Mesodermal cell (in vitro differentiated cells): ENCODE measurements at regions not wholly inside any gene's neighbourhood (a gene's known extent, or its start where the extent isn't known, plus 50 kb on each side); places are given as distances from the start of the nearest gene placed in this dataset.
"Not testable (repeated sequence)": the region's sequence is repeated elsewhere in the genome, so short reads cannot be mapped to it uniquely, and the experiment has no call there.

Source experiments
- H3K27ac ChIP-seq: 2 replicates; pipeline ENCODE4 v1.7.0; 2013; ENCODE audit warnings: mild to moderate bottlenecking, low read depth, low read length, moderate library complexity; ENCODE audit not compliant: severe bottlenecking
- H3K36me3 ChIP-seq: 2 replicates; pipeline ENCODE4 v1.7.1; 2013; ENCODE audit warnings: mild to moderate bottlenecking, low read length, moderate library complexity; ENCODE audit not compliant: control insufficient read depth, insufficient read depth
- H3K4me1 ChIP-seq: one replicate; pipeline ENCODE4 v1.7.1; 2013; ENCODE audit warnings: mild to moderate bottlenecking, low read length; ENCODE audit not compliant: insufficient read depth, control insufficient read depth, poor library complexity, severe bottlenecking
- H3K4me3 ChIP-seq: 2 replicates; pipeline ENCODE4 v1.7.0; 2013; ENCODE audit warnings: low read length, control low read depth, mild to moderate bottlenecking; ENCODE audit not compliant: insufficient read depth, poor library complexity, severe bottlenecking; ENCODE audit errors: extremely low read depth
- H3K9me3 ChIP-seq: 2 replicates; pipeline ENCODE4 v1.7.1; 2013; ENCODE audit warnings: mild to moderate bottlenecking, low read length, moderate library complexity; ENCODE audit not compliant: control insufficient read depth
- WGBS, 2 experiments: methylation state at CpG; one replicate each; pipeline ENCODE4 v1.1.5; 2013; ENCODE audit warnings: missing lambda C conversion rate in 2 of 2; ENCODE audit not compliant: insufficient coverage in 2 of 2; 5-methylcytosine and 5-hydroxymethylcytosine counted together

GRCh38 chr10:129187331-129187730, 279.7 kb upstream of the MGMT start:
- H3K36me3 ChIP-seq: no peaks in the 10 kb centered on the region
- no peak overlapping the region for H3K27ac ChIP-seq
- WGBS, 2 experiments: 0% methylated on average over 1 of the region's 2 CpGs
- no peak overlapping the region for H3K4me3 ChIP-seq
- no peaks in the 10 kb centered on the region for H3K4me1 ChIP-seq
- no peaks in the 10 kb centered on the region for H3K9me3 ChIP-seq

GRCh38 chr10:129191797-129192196, 275.2 kb upstream of the MGMT start:
- H3K36me3 ChIP-seq: no peaks in the 10 kb centered on the region
- 88 to 95% methylated on average over 4 of the region's 4 CpGs for WGBS, 2 experiments
- H3K4me3 ChIP-seq: no peak overlapping the region
- H3K4me1 ChIP-seq: peaks cover 4% of the 10 kb centered on the region
- no peaks in the 10 kb centered on the region for H3K9me3 ChIP-seq
- H3K27ac ChIP-seq: no peak overlapping the region

- Histone ChIP-seq H3K4me1 (peaks cover 4% of the 10 kb centered on the region), H3K27ac (no peak overlapping the region), H3K9me3 (no peaks in the 10 kb centered on the region), H3K36me3 (no peaks in the 10 kb centered on the region), H3K4me3 (no peak overlapping the region)
- WGBS, 2 experiments: 71 to 82% methylated on average over 8 to 9 of the region's 11 CpGs
These were observed 274.5 kb upstream of the MGMT start for GRCh38 chr10:129192344-129193128.

GRCh38 chr10:129193148-129193547, 273.9 kb upstream of the MGMT start:
- Histone ChIP-seq H3K4me3 (no peak overlapping the region), H3K9me3 (no peaks in the 10 kb centered on the region), H3K27ac (no peak overlapping the region), H3K36me3 (no peaks in the 10 kb centered on the region), H3K4me1 (peaks cover 4% of the 10 kb centered on the region)
- WGBS, 2 experiments: 65 to 68% methylated on average over 9 to 11 of the region's 12 CpGs

- Histone ChIP-seq H3K4me3 (no peak overlapping the region), H3K9me3 (no peaks in the 10 kb centered on the region), H3K27ac (no peak overlapping the region), H3K4me1 (peaks cover 4% of the 10 kb centered on the region), H3K36me3 (no peaks in the 10 kb centered on the region)
- 93 to 94% methylated on average over 2 to 3 of the region's 3 CpGs for WGBS, 2 experiments
These were observed 272.7 kb upstream of the MGMT start for GRCh38 chr10:129194181-129194870.

- H3K27ac ChIP-seq: no peak overlapping the region
- WGBS, 2 experiments: 44 to 50% methylated on average over 2 of the region's 2 CpGs
These were observed 267.2 kb upstream of the MGMT start for GRCh38 chr10:129199826-129200225.

GRCh38 chr10:129203819-129204218, 263.2 kb upstream of the MGMT start:
- 76 to 88% methylated on average over 3 to 4 of the region's 5 CpGs for WGBS, 2 experiments
- Histone ChIP-seq H3K36me3 (no peaks in the 10 kb centered on the region), H3K27ac (no peak overlapping the region), H3K9me3 (no peaks in the 10 kb centered on the region), H3K4me3 (no peak overlapping the region), H3K4me1 (no peaks in the 10 kb centered on the region)

More at GRCh38 chr10:129199826-129200225, 267.2 kb upstream of the MGMT start:
- Histone ChIP-seq H3K36me3 (no peaks in the 10 kb centered on the region), H3K9me3 (no peaks in the 10 kb centered on the region), H3K4me3 (no peak overlapping the region), H3K4me1 (no peaks in the 10 kb centered on the region)

- WGBS, 2 experiments: 95 to 97% methylated on average over 19 of the region's 19 CpGs
These were observed 259.7 kb upstream of the MGMT start for GRCh38 chr10:129207297-129207696.

GRCh38 chr10:129210876-129211275, 256.2 kb upstream of the MGMT start:
- 74 to 78% methylated on average over 4 of the region's 5 CpGs for WGBS, 2 experiments
- no peak overlapping the region for H3K27ac ChIP-seq
- H3K36me3 ChIP-seq: no peaks in the 10 kb centered on the region
- no peaks in the 10 kb centered on the region for H3K9me3 ChIP-seq
- no peak overlapping the region for H3K4me3 ChIP-seq
- H3K4me1 ChIP-seq: no peaks in the 10 kb centered on the region

More at GRCh38 chr10:129207297-129207696, 259.7 kb upstream of the MGMT start:
- H3K4me3 ChIP-seq: no peak overlapping the region
- H3K36me3 ChIP-seq: no peaks in the 10 kb centered on the region
- no peaks in the 10 kb centered on the region for H3K9me3 ChIP-seq
- H3K4me1 ChIP-seq: no peaks in the 10 kb centered on the region
- no peak overlapping the region for H3K27ac ChIP-seq

- no peak overlapping the region for H3K27ac ChIP-seq
- H3K4me3 ChIP-seq: no peak overlapping the region
- H3K4me1 ChIP-seq: no peaks in the 10 kb centered on the region
- H3K36me3 ChIP-seq: no peaks in the 10 kb centered on the region
- WGBS, 2 experiments: 80% methylated on average over 1 of the region's 1 CpG; no CpG with 5 or more reads in 1 of the 2 experiments
- no peaks in the 10 kb centered on the region for H3K9me3 ChIP-seq
These were observed 253.8 kb upstream of the MGMT start for GRCh38 chr10:129213256-129213655.

GRCh38 chr10:129213996-129214395, 253.0 kb upstream of the MGMT start:
- WGBS, 2 experiments: 90% methylated on average over 2 of the region's 5 CpGs; no CpG with 5 or more reads in 1 of the 2 experiments

More at GRCh38 chr10:129213996-129214395, 253.0 kb upstream of the MGMT start:
- H3K27ac ChIP-seq, H3K36me3 ChIP-seq, H3K4me3 ChIP-seq, H3K4me1 ChIP-seq, H3K9me3 ChIP-seq: not testable (repeated sequence)
